ENCODE measurements at regions not wholly inside any gene's neighbourhood (a gene's known extent, or its start where the extent isn't known, plus 50 kb on each side); places are given as distances from the start of the nearest gene placed in this dataset.

DNA sequence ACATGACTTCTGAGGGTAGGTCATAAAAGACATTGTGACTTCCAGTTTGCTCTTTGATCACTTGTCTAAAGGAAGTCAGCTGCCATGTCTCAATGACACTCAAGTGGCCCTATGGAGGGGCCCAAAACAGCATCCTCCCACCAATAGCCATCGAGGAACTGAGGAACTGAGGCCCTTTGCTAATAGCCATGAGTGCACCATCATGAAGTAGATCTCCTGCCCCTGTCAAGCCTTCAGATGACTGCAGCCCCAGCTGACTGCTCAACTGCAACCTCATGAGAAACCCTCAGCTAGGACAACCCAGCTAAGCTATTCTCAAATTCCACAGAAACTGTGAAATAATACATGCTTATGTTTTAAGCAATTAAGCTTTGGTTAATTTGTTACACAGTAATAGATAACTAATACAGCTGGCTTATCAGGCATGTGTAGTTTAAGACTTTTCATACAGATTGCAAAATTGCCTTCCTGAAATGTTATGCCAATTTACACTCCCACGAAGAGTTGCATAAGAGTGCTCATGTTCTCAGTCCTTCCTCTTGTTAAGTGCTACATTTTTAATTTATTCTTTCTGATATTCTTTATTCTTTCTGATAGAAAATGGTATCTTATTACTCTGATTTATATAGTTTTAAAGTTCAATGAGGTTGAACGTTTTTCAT is 105.6 kb upstream of the NDUFV2 start:
- Histone ChIP-seq H3K4me3 (no peak overlapping the region), H3K9me3 (no peaks in the 10 kb centered on the region), H3K36me3 (ENCODE audit: low read depth) (no peaks in the 10 kb centered on the region), H3K4me1 (ENCODE audit: low read depth) (no peaks in the 10 kb centered on the region)
- DNase-seq (no peak), ATAC-seq (no peak)
- TF ChIP-seq, protein P1, sequence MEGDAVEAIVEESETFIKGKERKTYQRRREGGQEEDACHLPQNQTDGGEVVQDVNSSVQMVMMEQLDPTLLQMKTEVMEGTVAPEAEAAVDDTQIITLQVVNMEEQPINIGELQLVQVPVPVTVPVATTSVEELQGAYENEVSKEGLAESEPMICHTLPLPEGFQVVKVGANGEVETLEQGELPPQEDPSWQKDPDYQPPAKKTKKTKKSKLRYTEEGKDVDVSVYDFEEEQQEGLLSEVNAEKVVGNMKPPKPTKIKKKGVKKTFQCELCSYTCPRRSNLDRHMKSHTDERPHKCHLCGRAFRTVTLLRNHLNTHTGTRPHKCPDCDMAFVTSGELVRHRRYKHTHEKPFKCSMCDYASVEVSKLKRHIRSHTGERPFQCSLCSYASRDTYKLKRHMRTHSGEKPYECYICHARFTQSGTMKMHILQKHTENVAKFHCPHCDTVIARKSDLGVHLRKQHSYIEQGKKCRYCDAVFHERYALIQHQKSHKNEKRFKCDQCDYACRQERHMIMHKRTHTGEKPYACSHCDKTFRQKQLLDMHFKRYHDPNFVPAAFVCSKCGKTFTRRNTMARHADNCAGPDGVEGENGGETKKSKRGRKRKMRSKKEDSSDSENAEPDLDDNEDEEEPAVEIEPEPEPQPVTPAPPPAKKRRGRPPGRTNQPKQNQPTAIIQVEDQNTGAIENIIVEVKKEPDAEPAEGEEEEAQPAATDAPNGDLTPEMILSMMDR (IDR thresholded peaks at IDR 0.05) = no peak
- intact Hi-C loops (cut with DNase I, micrococcal nuclease) = loop anchor here in 1 of 2 donors (10.0 kb wide), 1 partner anchor 342 kb away; no protein-coding TSS in a partner anchor

DNA sequence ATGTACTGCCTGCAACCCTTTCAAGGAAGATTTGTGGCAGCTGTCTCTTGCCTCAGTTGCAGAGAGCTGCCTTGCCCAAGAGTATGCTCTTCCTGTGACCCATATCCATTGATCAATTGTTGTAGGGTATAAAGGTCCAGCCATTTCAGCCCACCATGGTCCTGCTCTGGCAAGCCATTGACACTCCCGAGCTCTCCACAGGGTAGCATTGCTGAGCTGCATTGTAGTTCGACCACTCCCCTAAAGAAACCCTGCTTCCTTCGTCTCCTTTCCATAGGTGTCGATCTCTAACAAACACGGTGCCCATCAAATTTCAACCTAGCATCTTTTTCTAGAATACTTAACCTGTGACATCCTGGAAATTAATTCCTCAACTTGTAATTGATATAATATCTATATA is 104.9 kb upstream of the NDUFV2 start:
- no peaks in the 10 kb centered on the region for H3K4me1 ChIP-seq (ENCODE audit: low read depth)
- intact Hi-C loops (cut with DNase I, micrococcal nuclease) = loop anchor here in 1 of 2 donors (10.0 kb wide), 1 partner anchor 343 kb away; no protein-coding TSS in a partner anchor
- TF ChIP-seq, protein P1 (IDR thresholded peaks at IDR 0.05) = no peak
- no peaks in the 10 kb centered on the region for H3K9me3 ChIP-seq
- DNase-seq (no peak), ATAC-seq (no peak)
- no peak overlapping the region for H3K4me3 ChIP-seq
- no peaks in the 10 kb centered on the region for H3K36me3 ChIP-seq (ENCODE audit: low read depth)

DNA sequence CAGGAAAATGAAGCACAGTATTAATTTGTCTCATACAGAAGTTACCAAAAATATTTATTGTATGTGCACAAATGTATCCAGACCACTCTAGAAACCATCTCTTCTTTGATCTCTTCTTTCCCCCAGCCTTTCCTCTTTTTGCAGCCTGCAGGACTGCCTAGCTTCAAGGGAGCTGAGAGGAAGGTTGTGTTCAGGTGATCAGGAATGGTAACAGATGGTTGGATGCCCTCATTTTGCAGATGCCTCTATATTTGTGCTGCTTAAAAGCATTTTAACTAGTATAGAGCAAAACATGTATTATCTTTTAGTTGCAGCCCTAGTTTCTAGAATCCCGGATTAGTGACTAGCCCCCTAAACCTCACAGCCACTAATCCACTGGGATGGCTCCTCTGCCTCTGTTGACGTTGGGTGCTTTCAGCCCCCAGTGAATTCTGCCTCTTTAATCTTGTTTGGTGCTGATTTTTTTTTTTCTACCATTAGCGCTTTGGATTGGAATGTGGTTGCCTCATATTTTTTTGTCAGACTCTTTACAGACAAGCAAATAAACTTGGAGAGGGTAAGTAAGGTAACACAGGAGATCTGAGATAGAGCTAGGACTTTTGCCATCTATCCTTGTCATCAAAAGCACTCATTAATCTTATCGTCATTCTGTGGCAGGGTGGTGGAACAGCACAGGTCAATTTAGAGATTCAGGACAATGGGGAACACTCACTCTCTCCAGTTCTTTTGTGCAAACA is 103.8 kb upstream of the NDUFV2 start:
- TF ChIP-seq, protein P1 (IDR thresholded peaks at IDR 0.05) = no peak
- DNase-seq = no peak
- Histone ChIP-seq H3K4me1 (ENCODE audit: low read depth) (no peaks in the 10 kb centered on the region), H3K9me3 (no peaks in the 10 kb centered on the region), H3K4me3 (no peak overlapping the region), H3K36me3 (ENCODE audit: low read depth) (no peaks in the 10 kb centered on the region)
- no peak for ATAC-seq
- intact Hi-C loops (cut with DNase I, micrococcal nuclease) = loop anchor here in 1 of 2 donors (10.0 kb wide), 1 partner anchor 344 kb away; no protein-coding TSS in a partner anchor

DNA sequence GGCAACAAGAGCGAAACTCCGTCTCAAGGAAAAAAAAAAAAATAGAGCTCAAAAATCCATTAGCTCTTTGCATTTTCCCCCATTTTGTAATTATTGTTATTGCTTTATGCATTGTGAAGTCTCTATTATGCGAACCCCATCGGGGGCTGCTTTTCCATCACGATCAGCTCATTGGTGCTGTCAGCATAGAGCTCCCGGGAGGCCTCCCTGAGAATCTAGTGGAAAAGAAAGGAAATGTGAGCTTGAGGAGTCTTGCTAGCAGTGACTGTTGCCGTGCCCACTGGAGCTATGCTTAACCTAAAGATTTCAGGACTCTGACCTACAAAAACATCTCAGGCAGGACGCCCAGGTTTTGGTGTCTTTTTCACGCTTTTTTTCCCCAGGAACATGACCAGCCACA is 102.6 kb upstream of the NDUFV2 start:
- Histone ChIP-seq H3K36me3 (ENCODE audit: low read depth) (no peaks in the 10 kb centered on the region), H3K4me1 (ENCODE audit: low read depth) (no peaks in the 10 kb centered on the region), H3K4me3 (no peak overlapping the region), H3K9me3 (no peaks in the 10 kb centered on the region)
- TF ChIP-seq, protein P1 (IDR thresholded peaks at IDR 0.05) = no peak
- DNase-seq (no peak), ATAC-seq (no peak)
- intact Hi-C loops (cut with DNase I, micrococcal nuclease) = loop anchor here in 1 of 2 donors (10.0 kb wide), 1 partner anchor 345 kb away; no protein-coding TSS in a partner anchor

DNA sequence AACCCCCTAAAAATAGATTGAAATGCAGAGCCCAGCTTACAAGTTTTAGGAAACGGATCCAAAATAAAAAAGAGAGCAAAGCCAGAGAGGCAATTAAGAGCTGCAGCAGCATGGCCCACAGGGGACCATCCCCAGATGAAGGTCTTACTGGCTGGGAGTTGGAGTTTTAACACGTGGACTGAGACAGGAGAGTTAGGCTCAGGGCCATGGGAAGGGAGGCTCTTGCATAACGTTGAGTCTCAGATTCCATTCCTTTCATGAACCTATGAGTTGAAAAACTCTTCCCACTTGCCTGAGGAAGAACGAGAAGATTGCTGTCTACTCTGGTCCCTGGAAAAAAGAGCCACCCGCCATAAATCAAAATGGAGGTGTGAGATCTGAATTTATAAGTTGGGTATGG is 101.8 kb upstream of the NDUFV2 start:
- no peak for ATAC-seq

More for the DNA sequence above, 101.8 kb upstream of the NDUFV2 start:
- H3K36me3 ChIP-seq (ENCODE audit: low read depth) = no peaks in the 10 kb centered on the region
- no peak overlapping the region for H3K4me3 ChIP-seq
- no peak for DNase-seq
- TF ChIP-seq, protein P1 (IDR thresholded peaks at IDR 0.05) = no peak
- H3K4me1 ChIP-seq (ENCODE audit: low read depth) = no peaks in the 10 kb centered on the region
- H3K9me3 ChIP-seq = no peaks in the 10 kb centered on the region
- intact Hi-C loops (cut with DNase I, micrococcal nuclease) = no loop called here
